RWPE1 (cell line): ENCODE measurements at regions not wholly inside any gene's neighbourhood (a gene's known extent, or its start where the extent isn't known, plus 50 kb on each side); places are given as distances from the start of the nearest gene placed in this dataset.

Experiments
- CTCF ChIA-PET: fragments of 350-600 bp; sonication (Branson Sonifier 250); formaldehyde crosslinking; extraction: SDS; loops from one replicate; lab custom pipeline; 2021; lab: Yijun Ruan, JAX
- POLR2A ChIA-PET: fragments of 400-600 bp; formaldehyde crosslinking; extraction: SDS; loops from one replicate; lab custom pipeline; 2020; ENCODE audit warnings: antibody characterized with exemption; ENCODE audit not compliant: low non-redundant PET; lab: Yijun Ruan, JAX
- DNase-seq: peaks from one replicate; pipeline ENCODE4 v3.0.0; 2012; ENCODE audit warnings: low spot score
- H3K27ac ChIP-seq: fragments of 450-650 bp; 2 replicates; pipeline ENCODE4 v1.5.1; 2017
- CTCF ChIP-seq: fragments of 450-650 bp; conservative IDR thresholded peaks from 2 replicates; pipeline ENCODE4 v1.5.1; 2017; ENCODE audit warnings: low read depth, mild to moderate bottlenecking

DNA sequence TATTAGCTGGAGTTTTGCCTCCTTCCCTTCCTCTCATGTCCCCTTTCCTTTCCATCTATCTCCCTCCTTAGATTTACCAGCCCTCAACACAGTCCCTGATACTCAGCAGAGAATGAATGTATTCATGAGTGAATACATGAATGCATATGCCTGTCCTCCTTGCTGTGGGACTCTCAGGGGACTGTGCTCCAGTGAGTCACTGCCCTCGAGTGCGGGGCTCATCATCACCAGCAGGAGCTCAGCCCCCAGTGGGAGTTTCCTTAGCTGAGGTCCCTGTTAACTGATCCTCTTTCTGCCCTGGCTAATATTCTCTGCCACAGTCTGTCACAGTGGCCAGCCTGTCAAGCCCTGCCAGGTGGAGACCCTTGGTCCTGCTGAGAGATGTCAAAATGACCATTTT lies 104.9 kb upstream of the LHCGR start:
- CTCF ChIA-PET = no interaction called here
- POLR2A ChIA-PET = no interaction called here
- TF ChIP-seq CTCF = no peak
- H3K27ac ChIP-seq = no peak overlapping the region
- no peak for DNase-seq

DNA sequence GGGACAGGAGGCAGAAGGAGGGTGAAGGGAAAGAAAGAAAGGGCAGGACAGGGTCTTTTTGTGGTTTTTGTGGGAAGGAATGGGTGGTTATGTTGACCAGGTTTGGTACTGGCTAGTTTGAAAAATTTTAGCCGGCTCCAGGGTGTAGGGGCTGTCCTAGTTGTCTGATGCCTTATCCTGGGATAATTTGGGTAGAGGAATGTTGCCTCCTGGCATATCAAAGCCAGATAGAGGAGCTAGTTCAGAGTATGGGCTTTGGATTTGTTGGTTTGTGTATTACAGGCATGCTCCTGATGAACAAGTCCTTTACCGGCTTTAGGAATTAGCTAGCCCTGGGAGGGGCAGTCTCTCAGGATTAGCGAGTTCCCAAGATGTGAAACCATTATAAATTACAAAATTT lies 101.1 kb upstream of the LHCGR start:
- ChIA-PET POLR2A (no interaction called here), CTCF (interaction anchor here (0.7 kb wide), 1 partner anchor 16 kb away, joined by 3 read pairs; no protein-coding TSS in a partner anchor)
- no peak for DNase-seq
- H3K27ac ChIP-seq = no peak overlapping the region
- TF ChIP-seq CTCF = no peak

GRCh38 chr2:48856144-48856543 lies 100.6 kb upstream of the LHCGR start:
- ChIA-PET CTCF (interaction anchor here (0.7 kb wide), 1 partner anchor 16 kb away, joined by 3 read pairs; no protein-coding TSS in a partner anchor), POLR2A (no interaction called here)
- DNase-seq = no peak
- TF ChIP-seq CTCF = no peak
- H3K27ac ChIP-seq = no peak overlapping the region

DNA sequence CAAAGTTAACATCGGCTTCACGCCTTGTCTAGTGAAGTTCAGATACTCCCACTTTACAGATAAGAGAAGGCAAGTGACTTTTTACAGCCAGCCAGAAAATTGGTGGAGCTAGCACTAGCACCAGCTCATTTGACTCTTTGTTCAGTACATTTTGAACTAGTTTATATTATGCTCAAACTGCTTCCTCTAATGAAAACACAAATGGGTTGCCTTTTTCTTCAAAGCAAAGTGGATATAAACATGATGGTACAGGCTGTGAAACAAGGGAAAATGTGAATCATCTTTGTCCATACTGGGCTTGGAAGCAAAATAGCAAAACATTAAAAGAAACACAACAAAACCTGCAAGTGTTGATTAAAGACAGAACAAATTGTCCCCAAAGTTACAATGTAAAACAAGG lies 99.6 kb upstream of the LHCGR start:
- no peak for TF ChIP-seq CTCF
- CTCF ChIA-PET = interaction anchor here (0.6 kb wide), 1 partner anchor 1853 kb away, joined by 6 read pairs; no protein-coding TSS in a partner anchor
- POLR2A ChIA-PET = no interaction called here

GRCh38 chr2:48854681-48855080 lies 99.2 kb upstream of the LHCGR start:
- H3K27ac ChIP-seq = no peak overlapping the region
- ChIA-PET POLR2A (no interaction called here), CTCF (no interaction called here)
- TF ChIP-seq CTCF = no peak
- no peak for DNase-seq

More for the DNA sequence above, 99.6 kb upstream of the LHCGR start:
- DNase-seq = no peak
- H3K27ac ChIP-seq = no peak overlapping the region

- ChIA-PET POLR2A (no interaction called here), CTCF (no interaction called here)
- TF ChIP-seq CTCF = no peak
- no peak for DNase-seq
- no peak overlapping the region for H3K27ac ChIP-seq
These were observed 97.4 kb upstream of the LHCGR start for GRCh38 chr2:48852938-48853337.
